Embryonic facial prominence (tissue), 1 donor: ENCODE measurements at regions not wholly inside any gene's neighbourhood (a gene's known extent, or its start where the extent isn't known, plus 50 kb on each side); places are given as distances from the start of the nearest gene placed in this dataset.
"Not testable (repeated sequence)": the region's sequence is repeated elsewhere in the genome, so short reads cannot be mapped to it uniquely, and the experiment has no call there.

Experiments used
- DNase-seq: peaks from one replicate; pipeline ENCODE4 v3.0.0-alpha.2; 2016; ENCODE audit errors: extremely low spot score

DNA sequence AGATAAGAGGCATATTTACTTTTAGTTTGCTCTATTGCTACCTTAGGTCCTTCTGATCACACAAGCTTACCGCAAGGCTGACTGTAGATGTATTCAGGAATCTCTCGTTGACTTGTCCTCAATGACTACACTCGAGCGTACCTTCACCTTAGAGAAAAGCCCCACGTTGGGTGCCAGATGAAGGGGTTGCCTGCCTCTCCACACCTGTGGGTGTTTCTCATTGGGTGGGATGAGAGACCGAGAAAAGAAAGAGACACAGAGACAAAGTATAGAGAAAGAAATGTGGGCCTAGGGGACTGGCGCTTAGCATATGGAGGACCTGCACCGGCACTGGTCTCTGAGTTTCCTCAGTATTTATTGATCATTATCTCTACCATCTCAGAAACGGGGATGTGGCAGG is 51.8 kb downstream of the ASCL4 start:
- DNase-seq = no peak

DNA sequence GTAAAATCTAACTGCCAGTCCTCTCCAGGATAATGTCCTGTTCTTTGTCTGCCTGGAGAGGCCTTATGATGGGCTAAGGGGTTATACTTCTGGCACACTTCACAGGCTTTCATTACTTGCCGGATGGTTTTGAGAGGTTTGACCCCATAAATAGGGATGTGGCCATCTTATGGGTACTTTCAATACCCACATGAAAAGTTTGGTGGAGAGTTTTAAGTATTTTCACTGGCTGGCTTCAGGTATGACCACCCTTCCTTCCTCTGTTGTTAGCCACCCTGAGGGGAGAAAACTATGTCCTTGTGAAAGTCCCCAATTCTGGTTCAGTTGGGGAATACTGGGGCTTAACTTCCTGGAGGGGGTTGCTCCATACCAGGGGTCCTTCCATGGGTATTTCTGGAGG is 54.8 kb downstream of the ASCL4 start:
- no peak for DNase-seq

DNA sequence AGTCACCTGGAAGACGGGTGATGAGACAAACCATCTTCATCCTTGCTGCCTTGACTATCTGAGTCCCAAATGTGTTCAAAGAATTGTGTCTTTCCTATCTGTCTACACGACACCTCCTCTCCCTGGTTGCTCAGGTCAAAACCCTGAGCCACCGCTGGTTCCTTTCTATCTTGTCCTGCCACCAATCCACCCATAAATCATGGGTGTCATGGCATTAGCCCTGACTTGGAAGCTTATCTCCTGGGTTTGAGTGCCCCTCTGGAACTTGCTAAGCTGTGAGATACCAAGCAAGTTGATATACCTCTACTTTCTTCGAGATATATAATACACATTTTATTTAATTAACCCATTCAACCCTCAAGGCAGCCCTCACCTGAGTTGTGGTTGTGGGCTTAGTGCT is 57.9 kb downstream of the ASCL4 start:
- DNase-seq = no peak

DNA sequence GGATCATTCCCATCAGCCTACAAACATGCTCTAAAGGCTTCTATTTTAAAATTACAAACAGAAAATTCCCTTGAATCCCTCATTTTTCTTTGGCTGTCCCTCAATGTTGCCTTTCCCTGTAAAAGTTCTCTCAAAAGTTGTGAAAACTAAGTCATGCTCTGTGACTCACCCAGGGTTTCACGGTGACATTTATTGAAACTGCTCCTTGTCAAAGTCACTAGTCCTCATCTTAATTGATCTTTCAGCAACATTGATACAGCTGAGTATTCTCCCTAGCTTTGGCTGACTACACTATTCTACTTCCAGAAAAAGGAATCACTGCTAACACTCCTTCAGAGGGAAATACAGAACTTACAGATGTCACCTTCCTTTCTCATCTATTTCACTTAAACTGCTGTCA is 65.7 kb downstream of the ASCL4 start:
- DNase-seq = no peak

DNA sequence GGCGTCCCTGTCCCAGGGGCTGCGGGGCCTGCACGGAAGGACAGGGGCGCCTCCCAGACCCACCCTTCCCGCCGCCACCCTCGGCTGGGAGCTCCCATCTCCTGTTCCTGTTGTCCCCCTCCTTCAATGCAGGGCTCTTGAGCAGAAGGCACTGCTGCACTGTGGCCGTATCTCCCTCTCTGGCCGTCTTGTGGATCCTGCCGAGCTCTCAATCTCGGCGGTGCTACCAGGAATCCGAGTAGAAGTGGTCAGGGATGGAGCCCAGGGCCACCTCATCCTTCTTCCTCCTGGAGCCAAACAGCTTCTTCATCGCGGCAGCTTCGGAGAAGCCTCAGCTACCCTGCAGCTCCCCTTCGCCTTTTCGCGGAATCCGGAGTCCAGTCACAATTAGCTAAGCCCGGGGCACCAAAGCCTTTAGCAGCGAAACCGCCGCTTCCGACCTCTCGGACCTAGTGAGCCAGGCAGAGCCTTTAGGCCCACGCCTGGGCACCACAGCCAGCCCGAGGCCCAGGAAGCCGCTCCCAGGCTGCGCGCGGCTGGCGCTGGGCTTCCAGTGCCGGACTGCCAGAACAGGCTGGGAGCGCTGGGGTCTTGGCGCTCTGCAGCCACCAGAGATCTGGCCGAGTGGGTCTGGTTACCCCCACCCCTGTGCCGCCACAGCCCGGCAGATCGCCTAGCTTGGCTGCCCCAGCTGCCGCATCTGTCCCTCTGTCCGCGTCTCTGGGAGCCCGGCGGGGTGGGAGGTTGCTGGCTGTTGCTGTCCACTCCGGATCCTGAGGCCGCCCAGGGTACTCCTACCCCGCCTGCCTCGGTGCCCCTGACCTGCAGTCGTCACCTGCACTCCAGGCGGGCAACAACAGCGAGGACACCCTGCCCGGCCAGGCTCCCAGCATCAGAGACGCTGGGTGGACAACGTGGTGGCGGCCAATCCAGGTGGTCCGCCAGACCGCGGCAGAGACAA is 69.1 kb downstream of the ASCL4 start:
- no peak for DNase-seq

DNA sequence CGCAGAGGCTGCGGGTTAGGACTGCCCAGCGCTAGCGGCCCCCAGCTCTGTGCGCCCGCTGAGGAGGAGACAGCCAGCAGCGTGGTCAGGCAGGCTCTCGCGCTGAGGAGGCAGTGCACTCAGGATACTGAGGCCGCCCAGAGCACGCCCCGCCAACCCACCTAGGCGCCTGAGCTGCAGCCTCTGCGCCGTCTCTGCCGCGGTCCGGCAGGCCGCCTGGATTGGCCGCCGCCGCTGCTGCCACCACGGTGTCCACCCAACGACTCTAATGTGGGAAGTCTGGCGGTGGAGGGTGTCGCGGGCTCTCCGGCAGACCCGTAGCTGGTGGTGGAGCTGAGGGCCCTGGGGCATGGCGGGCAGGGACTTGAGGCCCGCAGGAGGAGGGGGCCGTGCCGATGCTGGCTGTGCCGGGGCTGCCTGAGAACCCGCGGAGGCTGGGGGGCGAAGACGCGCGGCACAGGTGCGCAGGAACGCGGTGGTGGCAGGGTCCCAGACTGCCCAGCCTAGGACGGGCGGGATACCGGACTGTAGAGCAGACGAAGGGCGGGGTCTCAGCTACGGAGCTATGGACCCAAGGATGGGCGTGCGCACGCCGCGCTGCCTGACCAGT is 69.9 kb downstream of the ASCL4 start:
- DNase-seq = no peak

DNA sequence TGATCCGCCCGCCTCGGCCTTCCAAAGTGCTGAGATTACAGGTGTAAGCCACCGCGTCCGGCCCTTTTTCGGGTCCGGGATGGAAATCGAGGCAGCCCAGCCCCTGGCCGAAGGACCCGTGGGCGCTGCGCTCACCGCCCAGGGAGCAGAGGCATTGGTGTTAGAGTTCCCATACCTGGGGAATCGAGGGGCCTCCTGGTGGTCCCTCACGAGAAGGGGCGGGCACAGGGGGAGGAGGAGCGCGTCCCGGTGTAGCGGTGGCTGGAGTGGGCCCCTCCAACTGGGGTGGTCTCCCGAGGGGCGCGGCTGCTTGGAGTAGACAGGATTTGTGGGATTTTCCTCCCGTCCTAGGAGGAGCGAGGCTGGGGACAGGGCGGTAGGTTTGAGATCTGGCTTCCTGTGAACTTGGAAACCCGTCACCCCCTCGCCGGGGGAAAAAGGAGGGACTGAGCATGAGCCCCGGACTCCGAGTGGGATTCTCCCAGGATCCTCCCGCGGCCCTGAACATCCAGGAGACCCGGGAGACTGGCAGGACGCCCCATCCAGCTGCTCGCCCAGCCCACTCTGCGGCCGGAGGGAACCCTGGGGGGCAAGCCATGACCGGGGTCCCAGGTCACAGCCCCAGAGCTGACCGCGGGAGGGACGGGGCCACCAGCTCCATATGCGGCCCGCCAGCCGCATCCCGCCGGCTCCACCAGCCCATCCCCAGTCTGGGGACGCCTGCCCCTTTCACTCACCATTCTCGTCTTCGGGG is 70.9 kb downstream of the ASCL4 start:
- DNase-seq = no peak

DNA sequence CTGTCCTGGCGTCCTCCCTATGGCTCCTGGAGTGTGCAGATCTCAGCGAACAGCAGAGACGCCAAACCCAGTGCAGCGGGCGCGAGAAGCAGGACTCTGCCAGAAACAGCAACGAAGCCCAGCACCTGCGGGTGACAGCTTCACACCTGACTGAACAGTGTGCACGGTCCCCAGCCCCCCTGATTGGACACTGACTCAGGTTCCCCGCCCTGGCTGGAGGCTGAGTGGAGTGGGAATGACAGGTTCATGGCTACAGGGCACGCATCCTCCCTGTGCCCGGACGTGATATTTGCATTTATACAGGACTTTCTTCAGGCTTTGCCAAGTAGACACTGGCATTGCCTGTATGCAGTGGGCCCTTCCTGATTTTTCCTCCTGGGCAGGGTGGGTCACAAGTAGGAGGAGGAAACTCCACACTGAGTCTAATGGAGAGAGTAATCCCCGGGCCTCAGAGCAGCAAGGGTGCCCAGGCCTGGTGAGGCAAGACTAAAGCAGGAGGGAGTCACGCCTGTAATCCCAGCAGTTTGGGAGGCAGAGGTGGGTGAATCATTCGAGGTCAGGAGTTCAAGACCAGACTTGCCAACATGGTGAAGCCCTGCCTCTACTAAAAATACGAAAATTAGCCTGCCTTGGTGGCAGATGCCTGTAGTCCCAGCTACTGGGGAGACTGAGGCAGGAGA is 71.6 kb downstream of the ASCL4 start:
- no peak for DNase-seq

DNA sequence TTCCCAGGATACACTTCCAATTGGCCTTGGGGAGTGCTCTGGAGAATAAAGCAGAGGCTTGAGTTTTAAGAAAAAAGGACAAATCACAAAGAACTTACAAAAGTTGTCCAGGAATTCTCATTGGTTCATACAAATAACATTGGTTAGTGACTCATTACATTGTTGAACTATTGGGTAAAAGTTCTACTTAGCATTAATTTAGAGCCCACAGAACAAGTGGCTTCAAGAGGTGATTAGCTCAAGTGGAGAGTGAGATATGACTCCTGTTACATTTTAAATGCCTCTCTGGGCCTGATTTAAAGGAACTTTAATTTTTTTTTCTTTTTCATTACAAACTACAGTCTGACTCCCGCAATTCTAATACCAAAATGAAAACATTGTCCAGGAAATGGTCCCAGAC is 72.9 kb downstream of the ASCL4 start:
- DNase-seq = no peak

DNA sequence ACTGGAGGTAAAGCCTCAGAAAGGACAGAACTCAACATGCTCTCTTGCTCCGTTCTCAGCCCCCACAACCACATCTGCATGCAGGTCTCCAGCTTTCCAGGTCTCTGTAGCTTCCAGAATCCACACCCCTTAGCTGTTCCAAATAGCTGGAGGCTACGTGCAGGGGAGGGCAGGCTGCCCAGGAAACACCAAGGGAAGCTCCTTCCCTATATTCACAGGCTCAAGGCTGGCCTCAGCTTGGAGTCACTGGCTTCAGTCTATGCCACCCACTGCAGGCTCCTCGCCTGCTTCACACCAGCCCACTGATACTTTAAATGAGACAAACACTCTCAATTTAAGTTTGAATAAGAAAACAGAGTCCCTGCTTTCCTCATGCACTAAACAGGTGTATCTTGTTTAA is 73.3 kb downstream of the ASCL4 start:
- no peak for DNase-seq

DNA sequence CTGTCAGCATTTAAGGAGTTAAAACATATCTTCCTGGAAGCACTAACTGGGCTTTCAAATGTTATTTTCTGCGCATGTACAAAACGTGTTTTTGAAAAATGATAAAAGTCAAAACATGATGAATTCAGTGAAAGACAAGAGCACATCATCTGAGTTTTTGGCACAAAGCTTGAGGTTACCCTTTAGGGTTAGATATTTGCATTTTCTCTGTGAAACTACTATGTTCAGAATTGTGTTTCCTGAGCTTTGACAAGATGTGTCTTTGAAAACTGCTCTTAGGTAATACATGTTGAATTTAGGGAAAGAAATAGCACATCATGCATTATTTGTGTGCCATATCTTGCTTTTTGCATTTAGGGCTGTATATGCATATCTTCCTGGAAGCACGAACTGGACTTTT is 79.0 kb downstream of the ASCL4 start:
- DNase-seq = no peak

DNA sequence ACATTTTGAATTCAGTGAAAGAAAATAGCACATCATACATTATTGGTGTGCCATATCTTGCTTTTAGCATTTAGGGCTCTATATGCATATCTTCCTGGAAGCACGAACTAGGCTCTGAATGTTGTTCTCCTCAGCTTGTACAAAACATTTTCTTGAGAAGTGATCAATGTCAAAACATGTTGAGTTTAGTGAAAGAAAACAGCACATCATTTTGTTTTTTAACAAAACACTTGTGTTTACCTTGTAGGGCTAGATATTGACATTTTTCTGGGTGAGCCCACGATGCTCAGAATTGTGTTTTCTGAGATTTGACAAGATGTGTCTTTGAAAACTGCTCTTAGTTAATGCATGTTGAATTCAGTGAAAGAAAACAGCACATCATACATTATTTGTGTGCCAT is 81.0 kb downstream of the ASCL4 start:
- DNase-seq = no peak

DNA sequence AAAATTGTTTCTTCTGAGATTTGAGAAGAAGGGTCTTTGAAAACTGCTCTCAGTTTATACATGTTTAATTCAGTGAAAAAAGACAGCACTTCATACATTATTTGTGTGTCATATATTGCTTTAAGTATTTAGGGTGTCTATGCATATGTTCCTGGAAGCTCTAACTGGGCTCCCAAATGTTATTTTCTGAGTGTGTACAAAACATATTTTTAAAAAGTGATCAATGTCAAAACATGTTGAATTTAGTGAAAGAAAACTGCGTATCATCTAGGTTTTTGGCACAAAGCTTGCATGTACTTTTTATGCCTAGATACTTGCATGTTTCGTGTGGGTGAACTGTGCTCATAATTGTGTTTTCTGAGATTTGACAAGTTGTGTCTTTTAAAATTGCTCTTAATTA is 81.6 kb downstream of the ASCL4 start:
- DNase-seq = no peak

DNA sequence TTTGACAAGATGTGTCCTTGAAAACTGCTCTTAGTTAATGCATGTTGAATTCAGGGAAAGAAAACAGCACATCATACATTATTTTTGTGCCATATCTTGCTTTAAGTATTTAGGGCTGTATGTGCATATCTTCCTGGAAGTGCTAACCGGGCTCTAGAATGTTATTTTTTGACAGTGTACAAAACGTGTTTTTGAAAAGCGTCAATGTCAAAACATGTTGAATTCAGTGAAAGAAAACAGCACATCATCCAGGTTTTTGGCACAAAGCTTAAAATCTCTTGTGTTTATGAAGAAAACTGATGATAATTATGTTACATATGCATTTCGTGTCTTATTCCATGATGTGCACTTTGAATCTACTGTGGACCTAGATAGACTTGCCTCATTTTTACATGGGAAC is 82.7 kb downstream of the ASCL4 start:
- DNase-seq = no peak

DNA sequence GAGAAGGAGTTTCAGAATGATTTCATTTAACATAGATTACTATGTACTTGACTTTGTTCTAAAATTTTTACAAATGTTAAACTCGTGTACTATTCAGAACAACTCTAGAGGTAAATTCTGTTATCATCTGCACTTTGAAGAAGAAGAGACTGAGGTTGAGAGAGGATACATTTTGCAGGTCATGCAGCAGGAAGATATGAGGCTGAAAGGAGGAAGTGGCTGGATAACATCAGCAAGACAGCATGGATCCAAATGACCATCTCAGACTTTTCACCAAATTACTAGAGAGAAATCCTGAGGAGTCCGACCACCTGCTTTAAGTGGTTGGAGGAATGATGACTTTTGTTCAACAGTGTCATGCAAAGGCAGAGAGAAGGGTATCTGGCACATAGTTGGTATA is 84.9 kb downstream of the ASCL4 start:
- no peak for DNase-seq

DNA sequence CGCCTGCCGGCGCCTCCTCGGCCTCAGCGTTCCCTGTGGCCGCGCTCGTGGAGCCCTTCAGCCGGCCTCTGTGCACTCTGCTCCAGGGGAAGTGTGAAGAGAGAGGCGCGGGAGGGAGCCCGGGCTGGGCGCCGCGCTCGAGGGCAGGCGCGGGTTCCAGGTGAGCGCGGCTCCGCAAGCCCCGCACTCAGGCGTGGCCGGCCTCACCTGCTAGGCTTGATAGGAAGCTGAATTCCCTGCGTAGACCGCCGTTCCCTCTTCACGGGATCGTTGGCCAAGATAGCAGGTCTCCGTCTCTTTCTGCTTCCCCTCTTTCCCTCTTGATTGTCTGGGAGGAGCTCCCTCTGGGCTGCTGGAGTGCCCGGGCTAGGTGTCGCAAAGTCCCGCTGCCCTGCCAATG is 89.7 kb downstream of the ASCL4 start:
- no peak for DNase-seq

DNA sequence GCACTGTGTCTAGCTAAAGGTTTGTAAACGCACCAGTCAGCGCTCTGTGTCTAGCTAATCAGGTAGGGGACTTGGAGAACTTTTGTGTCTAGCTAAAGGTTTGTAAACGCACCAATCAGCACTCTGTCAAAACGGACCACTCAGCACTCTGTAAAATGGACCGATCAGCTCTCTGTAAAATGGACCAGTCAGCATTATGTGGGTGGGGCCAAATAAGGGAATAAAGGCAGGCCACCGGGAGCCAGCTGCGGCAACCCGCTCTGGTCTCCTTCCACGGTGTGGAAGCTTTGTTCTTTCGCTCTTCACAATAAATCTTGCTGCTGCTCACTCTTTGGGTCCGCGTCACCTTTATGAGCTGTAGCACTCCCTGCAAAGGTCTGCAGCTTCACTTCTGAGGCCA is 90.2 kb downstream of the ASCL4 start:
- not testable (repeated sequence) for DNase-seq

DNA sequence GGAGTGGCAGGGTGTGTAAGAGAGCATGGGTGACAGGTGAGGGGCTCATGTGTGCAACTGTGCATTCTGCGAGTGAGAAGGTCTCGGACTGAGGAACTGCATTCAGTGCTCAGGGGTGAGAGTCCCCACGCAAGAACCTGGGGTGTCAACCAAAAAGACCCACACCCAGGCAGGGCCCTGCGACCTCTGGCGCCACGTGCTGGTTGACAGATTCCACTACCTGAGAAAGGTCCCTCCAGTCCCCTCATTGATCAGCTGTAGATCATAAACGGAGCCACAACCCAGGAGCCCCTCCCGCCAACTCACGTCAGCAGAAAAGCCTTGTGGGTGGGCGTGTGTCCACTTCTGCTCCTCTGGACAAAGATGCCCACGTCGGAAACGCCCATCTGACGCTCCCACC is 98.7 kb downstream of the ASCL4 start:
- no peak for DNase-seq

DNA sequence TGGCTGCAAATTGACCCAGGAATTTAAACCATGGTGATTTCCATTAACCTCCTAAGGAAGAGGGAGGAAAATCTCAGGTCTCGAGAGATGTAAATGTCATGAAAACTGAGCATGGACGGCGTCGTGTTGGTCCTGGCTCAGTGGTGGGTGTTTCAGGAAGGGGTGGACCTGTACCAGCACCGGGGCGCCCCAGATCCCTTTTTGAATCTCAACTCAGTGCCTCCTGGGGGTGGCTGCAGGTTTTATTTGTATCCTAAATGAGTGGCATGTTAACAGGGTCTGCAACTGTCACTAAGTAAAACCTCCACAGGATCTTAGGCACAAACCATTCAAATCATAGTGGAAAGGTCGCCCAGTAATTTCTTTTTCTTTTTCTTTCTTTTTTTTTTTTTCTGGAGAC is 101.3 kb downstream of the ASCL4 start:
- no peak for DNase-seq

DNA sequence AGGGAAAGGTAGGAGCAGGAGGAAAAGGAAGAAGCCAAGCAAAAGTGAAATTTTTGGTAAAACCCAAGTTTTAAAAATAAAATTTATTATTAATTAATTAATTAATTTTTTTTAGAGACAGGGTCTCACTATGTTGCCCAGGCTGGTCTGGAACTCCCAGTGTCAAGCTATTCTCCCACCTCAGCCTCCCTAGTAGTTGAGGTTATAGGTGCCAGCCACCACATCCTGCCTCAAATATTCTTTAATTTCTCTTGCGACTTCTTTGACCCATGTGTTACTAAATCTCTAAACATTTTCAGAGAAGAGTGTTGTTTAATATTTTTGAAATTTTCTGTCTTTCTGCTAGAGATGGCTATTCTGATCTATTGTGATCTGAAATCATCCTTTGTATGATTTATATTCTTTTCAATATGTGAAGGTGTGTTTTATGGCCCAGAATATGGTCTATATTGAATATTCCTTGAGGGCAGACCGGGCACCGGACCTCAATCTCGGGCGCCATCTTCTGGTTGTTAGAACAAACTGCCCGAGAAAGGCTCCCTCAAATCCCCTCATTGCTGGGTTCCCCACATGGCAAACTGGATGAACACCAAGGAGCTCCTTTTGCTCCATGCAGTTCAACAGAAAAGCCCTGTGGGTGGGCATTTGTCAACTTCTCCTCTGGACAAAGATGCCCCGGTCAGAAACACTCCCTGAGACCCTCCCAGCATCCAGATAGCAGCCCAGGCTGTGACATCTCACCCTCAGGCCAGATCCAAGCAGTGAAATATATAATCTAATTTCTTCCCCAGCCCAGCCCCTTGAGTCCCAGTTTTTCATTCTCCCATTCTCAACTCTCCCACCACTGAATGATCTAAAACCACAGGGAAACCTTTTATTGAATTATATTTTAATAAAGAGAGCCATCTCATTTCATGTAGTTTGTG is 110.5 kb downstream of the ASCL4 start:
- no peak for DNase-seq

DNA sequence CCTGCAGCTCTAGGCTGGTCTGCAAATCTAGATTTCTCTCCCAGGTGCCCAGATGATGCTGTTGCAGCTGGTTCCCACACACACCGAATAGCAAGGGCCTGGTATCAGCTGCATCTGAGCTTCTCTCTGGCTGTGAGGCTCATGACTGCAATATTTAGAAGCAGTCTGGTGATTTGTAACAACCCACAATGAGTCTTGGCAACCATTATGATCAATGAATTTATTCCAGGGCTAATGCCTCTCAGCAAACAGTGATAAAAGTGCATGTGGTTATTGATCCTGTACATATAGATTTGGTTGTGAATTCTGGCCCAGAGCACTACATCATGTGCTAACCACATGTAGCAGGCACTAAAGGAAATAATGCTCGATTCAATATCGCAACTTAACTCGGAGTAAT is 114.3 kb downstream of the ASCL4 start:
- no peak for DNase-seq
